Bronchial epithelial cell (primary cell): ENCODE measurements at regions not wholly inside any gene's neighbourhood (a gene's known extent, or its start where the extent isn't known, plus 50 kb on each side); places are given as distances from the start of the nearest gene placed in this dataset.

ENCODE experiments used
- DNase-seq: peaks from one replicate; pipeline ENCODE4 v3.0.0-alpha.2; 2010; ENCODE audit warnings: low read depth
- FAIRE-seq: peaks from 2 replicates; lab custom pipeline; 2011; peaks lifted over from hg19 to GRCh38; lab: Jason Lieb, UNC
- H3K27me3 ChIP-seq: 2 replicates; pipeline ENCODE4 v1.5.1; 2011; ENCODE audit warnings: low read length; ENCODE audit not compliant: control insufficient read depth, insufficient read depth
- H3K36me3 ChIP-seq: 2 replicates; pipeline ENCODE4 v1.5.1; 2011; ENCODE audit warnings: low read length; ENCODE audit not compliant: control insufficient read depth, insufficient read depth
- H3K4me3 ChIP-seq: 2 replicates; pipeline ENCODE4 v1.5.1; 2011; ENCODE audit warnings: mild to moderate bottlenecking, low read depth, low read length, control low read depth
- CTCF ChIP-seq: IDR thresholded peaks from 2 replicates; pipeline ENCODE4 v1.5.1; 2011; ENCODE audit warnings: mild to moderate bottlenecking, moderate library complexity, low read length, control low read depth, inconsistent platforms; ENCODE audit not compliant: insufficient read depth, severe bottlenecking

- no peak for TF ChIP-seq CTCF
- no peak for FAIRE-seq
- no peaks in the 10 kb centered on the region for H3K27me3 ChIP-seq
- H3K36me3 ChIP-seq = no peaks in the 10 kb centered on the region
- no peak overlapping the region for H3K4me3 ChIP-seq
- no peak for DNase-seq
These were observed 223.2 kb upstream of the THBS1 start for GRCh38 chr15:39357480-39358268.

- FAIRE-seq = no peak
- Histone ChIP-seq H3K4me3 (no peak overlapping the region), H3K27me3 (no peaks in the 10 kb centered on the region), H3K36me3 (no peaks in the 10 kb centered on the region)
- DNase-seq = peak; percentile 45
- TF ChIP-seq CTCF = no peak
These were observed 222.3 kb upstream of the THBS1 start for GRCh38 chr15:39358441-39359041.

GRCh38 chr15:39359771-39360170 lies 221.1 kb upstream of the THBS1 start:
- Histone ChIP-seq H3K36me3 (no peaks in the 10 kb centered on the region), H3K27me3 (no peaks in the 10 kb centered on the region), H3K4me3 (no peak overlapping the region)
- FAIRE-seq = no peak
- DNase-seq = no peak
- no peak for TF ChIP-seq CTCF

DNA sequence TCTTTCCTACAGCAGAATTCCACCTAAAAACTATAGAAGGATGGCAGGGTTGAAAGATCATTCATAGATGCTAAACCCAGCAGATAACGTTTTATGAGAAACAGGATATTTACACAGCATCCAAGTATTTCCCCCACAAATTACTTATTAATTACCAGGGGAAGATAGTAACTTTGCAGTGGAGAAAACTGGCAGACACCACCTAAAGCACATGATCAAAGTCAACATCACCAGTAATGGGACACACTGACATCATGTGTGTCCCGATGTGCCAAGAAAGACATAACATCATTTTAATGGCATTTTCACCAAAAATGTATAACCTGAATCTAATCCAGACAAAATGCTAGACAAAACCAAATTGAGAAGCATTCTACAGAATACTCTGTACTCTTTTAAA lies 220.4 kb upstream of the THBS1 start:
- no peaks in the 10 kb centered on the region for H3K27me3 ChIP-seq
- no peaks in the 10 kb centered on the region for H3K36me3 ChIP-seq
- no peak for TF ChIP-seq CTCF
- FAIRE-seq (no peak), DNase-seq (no peak)
- H3K4me3 ChIP-seq = no peak overlapping the region

DNA sequence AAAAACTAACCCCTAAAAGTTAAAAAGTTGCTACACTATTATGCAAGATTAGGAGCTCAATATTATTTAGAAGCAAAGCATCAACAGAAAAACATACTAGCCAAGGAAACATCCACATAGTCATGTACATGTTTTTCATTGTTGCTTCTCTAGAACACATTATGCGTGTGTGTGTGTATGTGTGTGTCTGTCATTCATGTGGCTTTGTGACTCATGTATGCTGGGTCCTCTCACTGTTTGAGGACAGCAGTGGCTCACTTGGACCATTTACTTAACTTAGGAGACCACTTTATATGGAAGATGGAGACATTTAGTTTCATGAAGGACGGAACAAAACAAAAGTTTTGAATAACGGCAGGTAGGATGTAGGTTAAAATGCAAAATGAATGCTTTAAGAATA lies 219.4 kb upstream of the THBS1 start:
- no peak for FAIRE-seq
- Histone ChIP-seq H3K27me3 (no peaks in the 10 kb centered on the region), H3K36me3 (no peaks in the 10 kb centered on the region), H3K4me3 (no peak overlapping the region)
- TF ChIP-seq CTCF = no peak
- no peak for DNase-seq
